ENCODE measurements at regions not wholly inside any gene's neighbourhood (a gene's known extent, or its start where the extent isn't known, plus 50 kb on each side); places are given as distances from the start of the nearest gene placed in this dataset.
A peak's percentile ranks its signal among the peaks of the same experiment; 100 is the strongest.

DNA sequence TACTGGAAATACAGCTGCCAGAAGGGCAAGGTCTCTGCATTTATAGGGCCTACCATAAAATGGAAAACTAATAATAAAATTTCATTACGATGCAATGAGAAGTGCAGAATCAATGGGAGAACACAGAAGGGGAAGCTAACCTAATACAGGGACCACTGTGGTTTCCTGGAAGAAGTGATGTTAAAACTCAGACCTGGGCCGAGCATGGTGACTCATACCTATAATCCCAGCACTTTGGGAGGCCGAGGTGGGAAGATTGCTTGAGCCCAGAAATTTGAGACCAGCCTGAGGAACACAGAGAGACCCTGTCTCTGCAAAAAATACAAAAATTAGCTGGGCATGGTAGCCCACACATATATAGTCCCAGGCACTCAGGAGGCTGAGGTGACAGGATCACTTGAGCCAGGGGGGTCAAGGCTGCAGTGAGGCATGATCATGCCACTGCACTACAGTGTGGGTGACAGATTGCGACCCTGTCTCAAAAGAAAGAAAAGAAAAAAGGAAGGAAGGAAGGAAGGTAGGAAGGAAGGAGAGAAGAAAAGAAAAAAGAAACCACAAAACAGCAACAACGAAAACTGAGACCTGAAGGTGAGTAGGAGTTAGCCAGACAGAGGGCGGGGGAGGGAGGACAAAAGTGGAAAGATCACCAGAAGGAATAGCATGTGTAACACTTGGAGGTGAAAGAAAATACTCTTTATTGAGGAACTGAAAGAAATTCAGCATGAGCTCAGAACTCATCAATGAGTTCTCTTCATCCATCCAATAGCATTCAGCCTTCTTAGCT is 58.3 kb upstream of the DTNA start:
- TF ChIP-seq, protein P1, sequence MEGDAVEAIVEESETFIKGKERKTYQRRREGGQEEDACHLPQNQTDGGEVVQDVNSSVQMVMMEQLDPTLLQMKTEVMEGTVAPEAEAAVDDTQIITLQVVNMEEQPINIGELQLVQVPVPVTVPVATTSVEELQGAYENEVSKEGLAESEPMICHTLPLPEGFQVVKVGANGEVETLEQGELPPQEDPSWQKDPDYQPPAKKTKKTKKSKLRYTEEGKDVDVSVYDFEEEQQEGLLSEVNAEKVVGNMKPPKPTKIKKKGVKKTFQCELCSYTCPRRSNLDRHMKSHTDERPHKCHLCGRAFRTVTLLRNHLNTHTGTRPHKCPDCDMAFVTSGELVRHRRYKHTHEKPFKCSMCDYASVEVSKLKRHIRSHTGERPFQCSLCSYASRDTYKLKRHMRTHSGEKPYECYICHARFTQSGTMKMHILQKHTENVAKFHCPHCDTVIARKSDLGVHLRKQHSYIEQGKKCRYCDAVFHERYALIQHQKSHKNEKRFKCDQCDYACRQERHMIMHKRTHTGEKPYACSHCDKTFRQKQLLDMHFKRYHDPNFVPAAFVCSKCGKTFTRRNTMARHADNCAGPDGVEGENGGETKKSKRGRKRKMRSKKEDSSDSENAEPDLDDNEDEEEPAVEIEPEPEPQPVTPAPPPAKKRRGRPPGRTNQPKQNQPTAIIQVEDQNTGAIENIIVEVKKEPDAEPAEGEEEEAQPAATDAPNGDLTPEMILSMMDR (IDR thresholded peaks at IDR 0.05): no peak
- WGBS, 3 donors: 54 to 79% (median 57%) methylated on average over 6 of the region's 6 CpGs
- DNase-seq: no peak
- ATAC-seq: peak in 2 of 4 donors; percentile 23 to 48
- Histone ChIP-seq H3K4me3 (no peak overlapping the region), H3K36me3 (ENCODE audit: insufficient read depth in 1 of 2, low read depth in 1 of 2) (no peaks in the 10 kb centered on the region), H3K9me3 (no peaks in the 10 kb centered on the region), H3K27me3 (ENCODE audit: insufficient read depth in 3 of 3, low read length in 2 of 3) (no peaks in the 10 kb centered on the region), H3K4me1 (peaks cover 42% of the 10 kb centered on the region), H3K27ac (peak overlapping the region; percentile 82)
- intact Hi-C loops (cut with DNase I): loop anchor here in 1 of 2 donors (5.0 kb wide), 1 partner anchor 49 kb away; no protein-coding TSS in a partner anchor

DNA sequence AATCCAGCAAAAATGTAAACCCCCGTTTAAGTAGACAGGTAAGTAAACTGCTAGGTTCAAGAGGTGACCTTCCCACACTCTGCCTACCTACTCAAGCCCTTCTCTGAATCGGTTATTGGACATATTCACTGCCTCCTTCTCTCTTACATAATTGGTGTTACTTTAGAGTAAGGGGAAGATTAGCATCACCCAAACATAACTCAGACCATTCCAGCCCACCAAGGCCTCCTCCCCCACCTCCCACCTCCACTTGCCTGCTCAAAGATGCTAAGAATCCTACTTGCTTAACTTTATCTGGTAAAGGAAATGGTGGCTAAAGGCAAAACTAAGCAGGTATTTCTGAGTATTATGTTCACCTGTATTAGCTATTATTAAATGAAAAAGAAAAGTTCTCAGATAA is 55.0 kb upstream of the DTNA start:
- intact Hi-C loops (cut with DNase I): no loop called here
- ATAC-seq (no peak), DNase-seq (no peak)
- H3K4me3 ChIP-seq: no peak overlapping the region
- TF ChIP-seq, protein P1 (IDR thresholded peaks at IDR 0.05): no peak
- H3K27ac ChIP-seq: no peak overlapping the region
- no peaks in the 10 kb centered on the region for H3K27me3 ChIP-seq (ENCODE audit: insufficient read depth in 3 of 3, low read length in 2 of 3)
- WGBS, 3 donors: 80 to 97% (median 83%) methylated on average over 2 of the region's 2 CpGs
- peaks cover 65% of the 10 kb centered on the region for H3K4me1 ChIP-seq
- no peaks in the 10 kb centered on the region for H3K36me3 ChIP-seq (ENCODE audit: insufficient read depth in 1 of 2, low read depth in 1 of 2)
- H3K9me3 ChIP-seq: no peaks in the 10 kb centered on the region

DNA sequence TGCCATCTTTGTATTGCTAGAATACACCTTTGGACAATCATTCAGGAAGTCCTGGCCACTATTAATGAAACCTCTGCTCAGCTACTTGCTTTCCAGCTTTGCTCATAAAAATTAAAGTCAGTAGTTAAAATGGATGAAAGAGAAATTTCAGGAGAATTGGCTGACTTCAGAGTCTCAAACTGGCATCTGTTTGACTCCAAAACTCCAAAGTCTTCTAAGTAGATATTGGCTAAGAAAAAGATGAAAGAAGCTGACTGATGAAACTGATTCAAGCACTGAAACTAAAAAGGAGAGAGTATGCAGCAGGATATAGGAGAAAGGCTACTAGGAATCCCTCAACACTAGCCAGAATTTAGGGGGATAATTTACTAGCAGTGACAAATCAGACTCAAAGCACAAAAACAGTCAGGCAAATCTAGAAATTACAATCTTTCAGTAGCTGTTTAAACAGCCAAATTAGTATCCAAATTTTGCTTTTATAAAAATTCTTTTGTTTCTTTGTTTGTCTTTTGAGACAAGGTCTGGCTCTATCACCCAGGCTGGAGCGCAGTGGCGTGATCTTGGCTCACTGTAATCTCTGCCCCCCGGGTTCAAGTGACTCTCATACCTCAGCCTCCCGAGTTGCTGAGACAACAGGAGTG is 52.1 kb upstream of the DTNA start:
- TF ChIP-seq, protein P1 (IDR thresholded peaks at IDR 0.05): no peak
- Histone ChIP-seq H3K4me3 (no peak overlapping the region), H3K9me3 (no peaks in the 10 kb centered on the region), H3K27me3 (ENCODE audit: insufficient read depth in 3 of 3, low read length in 2 of 3) (no peaks in the 10 kb centered on the region), H3K4me1 (peaks cover 52% of the 10 kb centered on the region), H3K27ac (peak overlapping the region; percentile 93), H3K36me3 (ENCODE audit: insufficient read depth in 1 of 2, low read depth in 1 of 2) (no peaks in the 10 kb centered on the region)
- intact Hi-C loops (cut with DNase I): no loop called here
- 72 to 82% (median 81%) methylated on average over 4 of the region's 4 CpGs for WGBS, 3 donors
- no peak for DNase-seq
- no peak for ATAC-seq

GRCh38 chr18:34659579-34660517 is 50.2 kb upstream of the DTNA start:
- peak; percentile 95 to 96 (median 96) for ATAC-seq
- TF ChIP-seq, protein P1 (IDR thresholded peaks at IDR 0.05): no peak
- H3K36me3 ChIP-seq (ENCODE audit: insufficient read depth in 1 of 2, low read depth in 1 of 2): no peaks in the 10 kb centered on the region
- intact Hi-C loops (cut with DNase I): loop anchor here (2.0 to 5.0 kb wide), 3 partner anchors 47 to 129 kb away; no protein-coding TSS in a partner anchor
- no peaks in the 10 kb centered on the region for H3K27me3 ChIP-seq (ENCODE audit: insufficient read depth in 3 of 3, low read length in 2 of 3)
- peak; percentile 73 to 87 for DNase-seq
- peak overlapping the region; percentile 93 for H3K27ac ChIP-seq
- 13 to 21% (median 14%) methylated on average over 8 of the region's 8 CpGs for WGBS, 3 donors
- H3K4me1 ChIP-seq: peaks cover 52% of the 10 kb centered on the region
- H3K9me3 ChIP-seq: no peaks in the 10 kb centered on the region
- H3K4me3 ChIP-seq: peak overlapping the region; percentile 45

Measured in psoas muscle (tissue), 7 donors.